ENCODE measurements at regions not wholly inside any gene's neighbourhood (a gene's known extent, or its start where the extent isn't known, plus 50 kb on each side); places are given as distances from the start of the nearest gene placed in this dataset.

DNA sequence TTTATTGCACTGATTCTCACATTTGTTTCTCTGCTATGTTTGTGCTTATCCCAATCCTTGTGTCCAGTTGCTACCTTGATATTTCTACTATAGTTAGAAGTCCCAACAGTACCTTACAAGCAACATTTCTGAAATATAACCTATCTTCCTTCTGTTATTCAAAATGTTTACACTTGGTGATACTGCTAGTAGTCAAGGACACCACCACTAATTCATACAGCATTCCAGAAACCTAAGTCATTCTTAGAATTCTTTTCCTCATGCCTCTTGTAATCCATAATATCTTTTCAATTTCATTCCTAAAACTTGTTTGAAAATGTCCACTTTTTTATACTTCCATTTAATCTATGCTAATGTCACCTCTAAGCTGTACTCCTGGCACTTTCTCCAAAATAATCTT is 2132.1 kb downstream of the NCAM2 start:
- TF ChIP-seq, protein P1, sequence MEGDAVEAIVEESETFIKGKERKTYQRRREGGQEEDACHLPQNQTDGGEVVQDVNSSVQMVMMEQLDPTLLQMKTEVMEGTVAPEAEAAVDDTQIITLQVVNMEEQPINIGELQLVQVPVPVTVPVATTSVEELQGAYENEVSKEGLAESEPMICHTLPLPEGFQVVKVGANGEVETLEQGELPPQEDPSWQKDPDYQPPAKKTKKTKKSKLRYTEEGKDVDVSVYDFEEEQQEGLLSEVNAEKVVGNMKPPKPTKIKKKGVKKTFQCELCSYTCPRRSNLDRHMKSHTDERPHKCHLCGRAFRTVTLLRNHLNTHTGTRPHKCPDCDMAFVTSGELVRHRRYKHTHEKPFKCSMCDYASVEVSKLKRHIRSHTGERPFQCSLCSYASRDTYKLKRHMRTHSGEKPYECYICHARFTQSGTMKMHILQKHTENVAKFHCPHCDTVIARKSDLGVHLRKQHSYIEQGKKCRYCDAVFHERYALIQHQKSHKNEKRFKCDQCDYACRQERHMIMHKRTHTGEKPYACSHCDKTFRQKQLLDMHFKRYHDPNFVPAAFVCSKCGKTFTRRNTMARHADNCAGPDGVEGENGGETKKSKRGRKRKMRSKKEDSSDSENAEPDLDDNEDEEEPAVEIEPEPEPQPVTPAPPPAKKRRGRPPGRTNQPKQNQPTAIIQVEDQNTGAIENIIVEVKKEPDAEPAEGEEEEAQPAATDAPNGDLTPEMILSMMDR (conservative IDR thresholded peaks at IDR 0.05): no peak
- TF ChIP-seq EZH2 (IDR thresholded peaks at IDR 0.05; ENCODE audit: low read depth): no peak
